GM19463 (cell line): ENCODE measurements at regions not wholly inside any gene's neighbourhood (a gene's known extent, or its start where the extent isn't known, plus 50 kb on each side); places are given as distances from the start of the nearest gene placed in this dataset.

ENCODE experiments used
- ATAC-seq: cut with Tn5 transposase; IDR thresholded peaks from one replicate; pipeline ENCODE4 v1.9.1; 2021; ENCODE audit warnings: mild to moderate bottlenecking, moderate library complexity; ENCODE audit not compliant: unreplicated experiment

GRCh38 chr12:127435439-127435838, 831.5 kb upstream of the TMEM132C start:
- no peak for ATAC-seq

- no peak for ATAC-seq
Observed at GRCh38 chr12:127438512-127439244, 828.3 kb upstream of the TMEM132C start.

- no peak for ATAC-seq
Observed at GRCh38 chr12:127445581-127446139, 821.3 kb upstream of the TMEM132C start.

- ATAC-seq: no peak
Observed at GRCh38 chr12:127448906-127449305, 818.1 kb upstream of the TMEM132C start.

- ATAC-seq: no peak
Observed at GRCh38 chr12:127450826-127451225, 816.1 kb upstream of the TMEM132C start.

- no peak for ATAC-seq
Observed at GRCh38 chr12:127455347-127456265, 811.4 kb upstream of the TMEM132C start.

- ATAC-seq: no peak
Observed at GRCh38 chr12:127457726-127458125, 809.2 kb upstream of the TMEM132C start.

GRCh38 chr12:127459166-127459565, 807.8 kb upstream of the TMEM132C start:
- no peak for ATAC-seq

- ATAC-seq: no peak
Observed at GRCh38 chr12:127459687-127460086, 807.3 kb upstream of the TMEM132C start.

GRCh38 chr12:127463237-127463636, 803.7 kb upstream of the TMEM132C start:
- ATAC-seq: no peak

GRCh38 chr12:127469331-127469730, 797.6 kb upstream of the TMEM132C start:
- ATAC-seq: no peak

GRCh38 chr12:127473766-127474165, 793.2 kb upstream of the TMEM132C start:
- no peak for ATAC-seq

- no peak for ATAC-seq
Observed at GRCh38 chr12:127479256-127479655, 787.7 kb upstream of the TMEM132C start.

GRCh38 chr12:127480775-127481314, 786.1 kb upstream of the TMEM132C start:
- no peak for ATAC-seq

GRCh38 chr12:127482950-127483349, 784.0 kb upstream of the TMEM132C start:
- ATAC-seq: no peak

- peak; percentile 60 for ATAC-seq
Observed at GRCh38 chr12:127485528-127485927, 781.4 kb upstream of the TMEM132C start.

GRCh38 chr12:127487031-127487430, 779.9 kb upstream of the TMEM132C start:
- ATAC-seq: no peak

GRCh38 chr12:127489061-127489460, 777.9 kb upstream of the TMEM132C start:
- ATAC-seq: no peak

- no peak for ATAC-seq
Observed at GRCh38 chr12:127494961-127495915, 771.7 kb upstream of the TMEM132C start.

- ATAC-seq: no peak
Observed at GRCh38 chr12:127496255-127496654, 770.7 kb upstream of the TMEM132C start.
